Urinary bladder (tissue), 3 donors: ENCODE measurements at regions not wholly inside any gene's neighbourhood (a gene's known extent, or its start where the extent isn't known, plus 50 kb on each side); places are given as distances from the start of the nearest gene placed in this dataset.

Experiments used
- DNase-seq: peaks from one replicate; pipeline ENCODE4 v3.0.0-alpha.2; 2015; ENCODE audit errors: extremely low spot score
- H3K27ac ChIP-seq: one replicate; pipeline ENCODE4 v1.5.1; 2013; ENCODE audit warnings: low read depth, mild to moderate bottlenecking, moderate library complexity
- H3K36me3 ChIP-seq: one replicate; pipeline ENCODE4 v1.6.1; 2013; ENCODE audit warnings: mild to moderate bottlenecking, moderate library complexity; ENCODE audit not compliant: insufficient read depth
- H3K4me1 ChIP-seq: one replicate; pipeline ENCODE4 v1.6.1; 2013; ENCODE audit warnings: mild to moderate bottlenecking, moderate library complexity; ENCODE audit not compliant: insufficient read depth
- H3K4me3 ChIP-seq: one replicate; pipeline ENCODE4 v1.5.1; 2013; ENCODE audit warnings: low read depth, low read length
- WGBS: extraction: QIAGEN DNeasy Blood & Tissue Kit; methylation state at CpG from one replicate; pipeline ENCODE4 v1.1.7; 2013; 5-methylcytosine and 5-hydroxymethylcytosine counted together
- donor health status: healthy with polysubstance abuse.
- donor health status: healthy.

DNA sequence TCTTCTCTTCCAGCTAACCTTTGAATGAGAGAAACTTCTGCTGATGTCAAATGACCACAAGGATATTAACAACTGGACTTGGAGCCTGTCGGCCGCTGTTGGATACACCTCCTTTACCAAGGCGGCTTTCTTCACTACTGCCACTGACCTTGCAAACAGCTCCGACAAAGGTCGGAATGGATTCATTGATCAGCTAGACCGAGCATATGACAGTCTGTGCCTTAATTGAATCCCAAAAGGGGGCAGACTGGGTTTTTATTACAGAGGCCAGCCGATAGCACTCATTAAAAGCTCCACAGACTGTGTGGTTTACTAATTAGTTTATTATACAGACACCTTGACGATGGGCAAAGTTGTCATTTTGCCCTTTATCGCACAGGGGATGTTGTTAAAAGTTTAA, 394.5 kb downstream of the RERGL start:
- WGBS = 63% methylated on average over 9 of the region's 9 CpGs
- no peak for DNase-seq
- no peak overlapping the region for H3K4me3 ChIP-seq
- no peaks in the 10 kb centered on the region for H3K4me1 ChIP-seq
- H3K36me3 ChIP-seq = no peaks in the 10 kb centered on the region
- H3K27ac ChIP-seq = no peak overlapping the region

DNA sequence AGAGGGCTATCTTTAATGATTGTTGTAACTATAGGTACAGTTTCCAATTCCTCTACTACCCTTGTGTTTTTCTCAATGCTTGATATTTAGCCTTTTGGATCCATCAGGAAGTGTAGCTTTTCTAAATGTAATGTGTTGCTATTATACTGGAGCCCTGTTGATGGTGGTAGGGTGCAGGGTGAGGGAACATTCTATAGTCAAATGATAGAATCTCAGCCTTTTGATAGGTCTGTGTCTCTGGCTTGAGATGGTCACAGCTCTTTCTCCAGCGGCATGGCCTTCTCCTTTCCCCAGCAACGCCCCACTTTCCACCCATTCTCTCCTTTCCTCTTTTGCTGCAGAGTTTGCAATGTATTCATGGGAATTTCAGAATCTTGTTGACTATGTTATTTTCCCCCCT, 398.6 kb downstream of the RERGL start:
- 92% methylated on average over 2 of the region's 2 CpGs for WGBS
- Histone ChIP-seq H3K4me3 (no peak overlapping the region), H3K36me3 (no peaks in the 10 kb centered on the region)

DNA sequence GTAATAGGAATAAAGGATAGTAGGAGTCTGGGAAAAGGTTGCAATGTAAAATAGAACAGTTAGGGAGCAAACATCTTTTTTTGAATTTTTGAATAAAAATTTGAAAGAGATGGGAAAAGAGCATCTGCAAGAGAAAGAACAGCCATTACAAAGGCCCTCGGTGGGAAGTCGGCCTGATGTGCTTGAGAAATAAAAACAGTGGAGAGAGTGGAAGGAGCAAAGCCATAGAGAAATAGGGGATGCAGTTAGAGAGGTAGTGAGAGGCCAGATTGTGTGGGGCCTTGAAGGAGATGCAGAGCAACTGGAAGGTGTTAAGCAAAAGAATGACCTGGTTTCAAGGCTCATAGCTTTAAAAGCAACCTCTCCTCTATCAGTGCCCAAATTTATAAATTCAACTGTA, 409.8 kb downstream of the RERGL start:
- WGBS = 35% methylated on average over 2 of the region's 2 CpGs

More for the DNA sequence above, 398.6 kb downstream of the RERGL start:
- H3K4me1 ChIP-seq = no peaks in the 10 kb centered on the region
- DNase-seq = no peak
- no peak overlapping the region for H3K27ac ChIP-seq

DNA sequence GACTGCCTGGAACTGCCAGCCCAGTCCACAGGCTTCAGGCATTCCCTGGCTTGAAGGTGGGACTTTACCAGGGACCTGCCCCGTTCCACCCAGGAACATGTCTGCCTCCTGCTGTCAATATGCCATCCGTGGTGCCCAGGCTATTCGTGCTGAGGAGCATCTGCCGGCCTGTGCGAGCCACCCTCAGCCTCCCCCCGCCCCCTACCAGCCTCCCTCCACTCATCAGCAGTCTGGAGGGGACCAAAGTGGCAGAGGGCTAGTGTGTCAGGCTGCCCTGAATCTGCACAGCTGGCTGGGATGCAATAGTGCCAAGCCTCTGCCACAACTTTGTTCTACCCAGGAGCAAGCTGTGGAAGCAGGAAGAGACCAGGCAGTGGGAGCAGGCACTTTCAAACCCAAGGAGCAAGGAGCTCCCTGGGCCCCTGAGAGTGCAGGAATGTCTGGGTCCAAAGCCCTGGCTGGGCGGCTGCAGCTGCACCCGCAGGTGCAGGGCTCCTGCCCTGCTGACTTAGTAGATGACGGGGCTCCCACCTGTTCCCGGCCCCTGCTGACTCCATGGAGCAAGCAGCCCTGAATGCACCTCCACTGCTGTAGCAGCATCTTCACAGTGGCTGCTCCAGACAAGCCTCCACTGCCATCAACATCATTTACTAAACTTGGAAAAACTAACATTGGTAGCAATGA, 423.2 kb downstream of the RERGL start:
- H3K36me3 ChIP-seq = no peaks in the 10 kb centered on the region
- H3K27ac ChIP-seq = no peak overlapping the region
- H3K4me1 ChIP-seq = no peaks in the 10 kb centered on the region
- no peak for DNase-seq
- no peak overlapping the region for H3K4me3 ChIP-seq
- 90% methylated on average over 10 of the region's 10 CpGs for WGBS

More for the DNA sequence above, 409.8 kb downstream of the RERGL start:
- DNase-seq = no peak
- H3K4me3 ChIP-seq = no peak overlapping the region
- no peaks in the 10 kb centered on the region for H3K36me3 ChIP-seq
- no peaks in the 10 kb centered on the region for H3K4me1 ChIP-seq
- H3K27ac ChIP-seq = no peak overlapping the region

DNA sequence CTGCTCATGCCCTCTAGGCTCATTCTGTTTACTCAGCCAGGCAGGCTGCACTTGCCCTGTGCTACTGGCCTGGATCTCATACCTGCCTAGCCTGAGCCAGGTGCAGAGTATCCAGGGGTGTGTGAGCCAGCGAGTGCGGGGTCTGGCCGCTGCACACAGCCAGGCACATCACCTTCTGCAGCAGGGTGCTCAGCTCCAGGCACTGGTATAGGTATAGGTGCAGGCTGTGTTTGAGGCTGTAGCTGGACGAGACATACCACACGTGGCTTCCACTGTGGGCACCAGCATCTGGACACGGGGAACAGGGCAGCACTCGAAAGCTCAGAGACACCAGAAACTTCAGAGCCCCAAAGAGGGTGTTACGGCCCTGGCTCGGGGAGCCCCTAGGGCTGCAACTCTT, 424.2 kb downstream of the RERGL start:
- H3K36me3 ChIP-seq = no peaks in the 10 kb centered on the region
- no peak for DNase-seq
- no peak overlapping the region for H3K4me3 ChIP-seq
- 91% methylated on average over 9 of the region's 9 CpGs for WGBS
- H3K27ac ChIP-seq = no peak overlapping the region
- no peaks in the 10 kb centered on the region for H3K4me1 ChIP-seq

DNA sequence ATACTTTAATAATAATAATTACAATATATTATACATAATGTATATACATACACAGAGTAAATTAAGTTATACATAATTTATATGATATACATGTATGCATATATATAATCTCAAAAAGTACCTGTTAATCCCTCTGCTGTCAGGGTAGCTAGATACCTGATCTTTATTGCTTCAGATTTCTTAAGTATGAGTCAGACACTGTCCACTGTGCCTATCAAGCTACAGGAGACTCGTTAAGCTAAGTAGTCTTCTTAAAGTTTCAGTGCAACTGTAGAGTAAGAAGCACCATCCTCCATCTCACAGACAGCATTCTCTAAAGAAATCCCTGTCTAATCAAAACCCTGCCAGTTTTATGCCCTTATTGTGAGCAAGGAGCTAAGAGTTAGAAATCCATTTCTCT, 428.7 kb downstream of the RERGL start:
- Histone ChIP-seq H3K4me1 (no peaks in the 10 kb centered on the region), H3K27ac (no peak overlapping the region), H3K4me3 (no peak overlapping the region), H3K36me3 (no peaks in the 10 kb centered on the region)
- 40% methylated on average over 1 of the region's 1 CpG for WGBS
- no peak for DNase-seq

DNA sequence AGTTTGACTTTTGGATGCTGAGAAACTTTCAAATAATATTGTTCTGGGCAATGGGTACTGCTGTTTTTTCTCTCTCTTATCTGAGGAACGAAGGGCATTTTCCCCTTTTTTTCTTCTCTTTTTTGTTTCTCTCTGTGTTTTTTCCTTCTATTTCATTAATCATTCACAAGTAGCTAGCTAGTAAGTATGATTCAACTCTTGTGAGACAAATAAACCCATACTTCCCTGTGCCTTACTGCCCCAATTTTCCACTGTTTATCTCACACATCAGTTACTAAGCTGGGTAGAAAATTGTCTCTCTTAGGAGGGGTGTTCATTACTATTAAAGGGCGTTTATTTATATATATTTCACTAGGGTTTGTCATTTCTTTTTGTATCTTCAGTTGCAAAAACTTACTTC, 437.6 kb downstream of the RERGL start:
- 76% methylated on average over 2 of the region's 2 CpGs for WGBS
- H3K27ac ChIP-seq = no peak overlapping the region
- DNase-seq = no peak
- H3K36me3 ChIP-seq = no peaks in the 10 kb centered on the region
- no peak overlapping the region for H3K4me3 ChIP-seq
- no peaks in the 10 kb centered on the region for H3K4me1 ChIP-seq

DNA sequence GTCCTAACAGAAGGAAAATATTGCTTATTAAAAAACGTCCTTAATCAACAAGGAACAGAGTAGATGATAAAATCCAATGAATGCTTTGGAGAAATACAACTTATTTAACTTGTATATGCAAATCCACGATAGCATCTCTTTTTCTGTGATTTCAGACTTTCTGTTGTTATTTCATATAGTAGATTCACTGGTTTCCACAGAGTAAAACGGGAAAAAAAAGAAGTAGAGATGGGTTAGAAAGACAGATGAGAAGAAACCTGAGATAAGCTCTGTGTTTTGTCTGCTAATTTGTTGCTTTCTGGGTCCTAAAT, 447.7 kb downstream of the RERGL start:
- Histone ChIP-seq H3K27ac (no peak overlapping the region), H3K4me3 (no peak overlapping the region), H3K36me3 (no peaks in the 10 kb centered on the region), H3K4me1 (no peaks in the 10 kb centered on the region)
- 30% methylated on average over 3 of the region's 3 CpGs for WGBS
- DNase-seq = no peak

DNA sequence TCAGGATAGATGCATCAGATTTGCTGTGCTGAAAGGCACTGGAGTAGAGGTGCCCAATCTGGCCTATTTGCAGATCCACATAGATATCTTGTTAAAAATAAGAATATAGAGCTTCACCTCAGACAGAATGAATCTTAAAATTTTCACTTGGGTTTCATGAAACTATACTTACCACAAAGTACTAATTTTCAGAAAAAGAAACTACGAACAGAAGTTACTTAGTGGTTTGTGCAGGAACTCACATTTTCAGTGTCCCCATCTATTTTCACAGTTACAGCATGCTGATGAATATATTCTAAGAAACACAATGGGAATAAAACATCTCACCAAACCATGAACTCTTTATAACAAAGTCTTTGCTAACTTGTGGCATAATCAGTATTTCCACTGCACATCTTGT, 449.4 kb downstream of the RERGL start:
- Histone ChIP-seq H3K4me1 (no peaks in the 10 kb centered on the region), H3K27ac (no peak overlapping the region), H3K4me3 (no peak overlapping the region), H3K36me3 (no peaks in the 10 kb centered on the region)
- WGBS = 95% methylated on average over 1 of the region's 1 CpG
- DNase-seq = no peak

DNA sequence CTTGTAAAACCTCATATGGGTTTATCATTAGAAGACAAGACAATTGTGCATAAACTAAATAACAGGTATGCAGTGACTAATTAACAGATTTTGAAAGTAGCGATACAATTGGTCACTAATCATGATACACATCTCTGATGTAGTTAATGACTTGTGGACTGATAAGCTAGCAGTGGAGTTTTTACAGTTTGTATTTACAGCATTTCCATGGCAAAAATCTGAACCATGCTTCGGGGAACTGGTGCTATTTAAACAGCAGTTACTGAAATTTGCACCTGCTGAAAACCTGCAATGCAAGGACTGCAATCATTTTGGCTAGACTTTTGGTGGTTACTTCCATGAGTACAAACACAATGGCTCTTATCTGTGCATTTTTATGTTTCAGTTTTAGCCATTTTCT, 471.2 kb downstream of the RERGL start:
- no peaks in the 10 kb centered on the region for H3K4me1 ChIP-seq
- H3K27ac ChIP-seq = no peak overlapping the region
- no peaks in the 10 kb centered on the region for H3K36me3 ChIP-seq
- H3K4me3 ChIP-seq = no peak overlapping the region
- DNase-seq = no peak
- WGBS = 76% methylated on average over 2 of the region's 2 CpGs

DNA sequence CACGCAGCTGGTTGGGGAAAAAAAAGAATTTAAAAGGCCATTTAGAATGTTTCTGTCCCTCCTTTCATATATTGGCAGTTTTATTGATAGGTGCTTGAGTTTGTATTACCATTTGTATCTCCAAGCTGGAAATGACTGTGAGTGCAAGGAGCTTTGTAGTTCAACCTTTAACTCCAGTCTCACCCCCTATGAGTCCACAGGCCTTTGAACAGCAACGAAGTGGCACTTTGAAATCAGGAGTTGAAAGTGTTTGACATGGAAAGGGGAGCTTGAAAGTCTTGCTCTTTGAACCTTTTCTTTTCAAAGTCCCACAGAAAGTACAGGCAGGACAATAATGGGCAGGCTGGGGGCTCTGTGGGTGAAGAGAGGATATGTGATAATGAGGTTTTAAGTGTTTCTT, 480.3 kb downstream of the RERGL start:
- no peak overlapping the region for H3K4me3 ChIP-seq
- H3K4me1 ChIP-seq = no peaks in the 10 kb centered on the region
- no peaks in the 10 kb centered on the region for H3K36me3 ChIP-seq
- no peak for DNase-seq
- WGBS = 57% methylated on average over 2 of the region's 2 CpGs
- no peak overlapping the region for H3K27ac ChIP-seq

DNA sequence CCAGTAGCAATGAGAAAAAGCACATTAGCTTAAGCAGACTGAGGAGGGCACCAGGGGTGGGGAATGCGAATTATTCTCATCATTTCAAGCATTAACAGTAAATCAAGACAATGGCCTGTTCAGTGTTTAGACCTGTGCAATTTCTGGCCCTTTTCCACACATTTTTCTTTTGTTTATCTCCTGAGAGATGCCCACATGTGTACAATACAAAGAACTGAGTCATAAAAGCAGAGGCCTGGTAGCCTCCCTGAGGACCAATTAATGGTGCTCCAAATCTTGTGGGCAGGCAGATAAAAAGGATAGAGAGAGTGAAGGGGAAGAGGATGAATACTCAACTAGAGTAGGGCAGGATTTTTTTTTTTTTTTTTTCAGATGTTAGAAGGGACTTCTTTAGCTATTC, 480.8 kb downstream of the RERGL start:
- Histone ChIP-seq H3K4me1 (no peaks in the 10 kb centered on the region), H3K27ac (no peak overlapping the region), H3K36me3 (no peaks in the 10 kb centered on the region), H3K4me3 (no peak overlapping the region)
- 87% methylated on average over 1 of the region's 1 CpG for WGBS
- DNase-seq = no peak

DNA sequence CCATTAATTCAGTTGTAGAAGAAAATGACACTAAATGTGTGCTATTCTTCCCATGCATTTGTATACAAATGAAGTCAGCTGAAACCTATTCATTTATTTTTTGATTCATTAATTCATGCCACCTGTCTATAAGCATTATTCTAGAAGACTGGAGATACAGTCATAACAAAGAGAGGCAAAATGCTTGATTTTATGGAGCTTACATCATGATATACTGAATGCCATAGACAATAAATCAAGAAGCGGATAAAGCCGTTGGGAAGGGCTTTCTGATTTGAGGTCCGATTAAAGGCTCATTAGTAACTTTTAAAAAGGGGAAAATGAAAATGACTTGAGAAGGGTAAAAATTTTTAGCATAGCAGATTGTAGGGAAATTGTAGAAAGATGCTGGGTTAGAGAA, 494.9 kb downstream of the RERGL start:
- no peaks in the 10 kb centered on the region for H3K4me1 ChIP-seq
- no peaks in the 10 kb centered on the region for H3K36me3 ChIP-seq
- WGBS = 90% methylated on average over 3 of the region's 3 CpGs
- H3K4me3 ChIP-seq = no peak overlapping the region
- no peak overlapping the region for H3K27ac ChIP-seq
- DNase-seq = no peak

DNA sequence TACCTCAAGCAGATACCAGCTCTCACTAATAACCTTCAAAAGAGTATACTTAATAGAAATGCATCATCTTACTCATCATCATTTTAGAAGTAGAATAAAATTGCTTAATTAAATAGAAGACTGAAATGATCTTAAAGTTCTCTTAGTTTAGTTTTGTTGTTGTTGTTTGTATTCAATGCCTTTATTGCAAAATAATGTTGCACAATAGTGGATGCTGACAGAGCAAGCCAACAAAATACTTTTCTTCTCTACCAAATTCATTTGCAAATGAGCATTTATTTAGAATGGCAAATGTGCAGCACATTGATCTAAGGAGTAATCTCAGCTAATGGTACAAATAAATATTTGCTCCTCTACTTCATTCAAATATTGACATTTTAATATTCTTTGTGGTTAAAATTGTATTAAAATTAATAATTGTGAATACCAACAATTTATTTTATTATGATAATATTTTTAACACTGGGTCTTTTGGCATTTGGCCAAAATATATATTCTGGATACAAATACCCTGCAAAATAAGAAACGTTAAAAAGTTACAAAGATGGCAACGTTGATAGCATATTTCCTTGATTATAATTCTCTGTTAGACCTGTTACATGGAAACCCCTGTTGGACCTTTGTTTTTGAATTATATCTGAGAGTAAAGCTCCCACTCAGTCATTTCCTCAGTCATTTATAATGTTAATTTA, 496.1 kb downstream of the RERGL start:
- 76% methylated on average over 2 of the region's 2 CpGs for WGBS
- no peak for DNase-seq
- no peaks in the 10 kb centered on the region for H3K36me3 ChIP-seq
- H3K27ac ChIP-seq = no peak overlapping the region
- H3K4me1 ChIP-seq = no peaks in the 10 kb centered on the region
- no peak overlapping the region for H3K4me3 ChIP-seq
